Lung (tissue), 11 donors: ENCODE measurements at regions not wholly inside any gene's neighbourhood (a gene's known extent, or its start where the extent isn't known, plus 50 kb on each side); places are given as distances from the start of the nearest gene placed in this dataset.

Source experiments
- ATAC-seq: fragments of 200-7000 bp; cut with Tn5 transposase; one replicate; pipeline ENCODE4 v1.9.1; 2020; ENCODE audit warnings: moderate number of reproducible peaks; ENCODE audit not compliant: insufficient read depth, low FRiP score
- DNase-seq, 3 donors: peaks; one replicate each; pipeline ENCODE4 v3.0.0-alpha.2; 2013 to 2017
- H3K27ac ChIP-seq, 2 donors: one replicate each; pipeline ENCODE4 v1.5.1; 2013; ENCODE audit warnings: mild to moderate bottlenecking in 2 of 2, moderate library complexity in 2 of 2, control low read depth in 1 of 2, inconsistent platforms in 1 of 2, low read depth in 1 of 2, low read length in 1 of 2
- H3K27me3 ChIP-seq, 3 donors: one replicate each; pipeline ENCODE4 v1.5.1; 2013; ENCODE audit warnings: low read length in 2 of 3; ENCODE audit not compliant: control insufficient read depth in 3 of 3, insufficient read depth in 3 of 3
- H3K36me3 ChIP-seq, 4 donors: one replicate each; pipeline ENCODE4 v1.5.1; 2013; ENCODE audit warnings: low read length in 4 of 4, mild to moderate bottlenecking in 1 of 4, moderate library complexity in 1 of 4; ENCODE audit not compliant: control insufficient read depth in 4 of 4, insufficient read depth in 4 of 4
- H3K4me1 ChIP-seq, 5 donors: one replicate each; pipeline ENCODE4 v1.5.1; 2013; ENCODE audit warnings: low read length in 5 of 5, mild to moderate bottlenecking in 2 of 5, moderate library complexity in 1 of 5; ENCODE audit not compliant: control insufficient read depth in 5 of 5, insufficient read depth in 5 of 5
- H3K4me3 ChIP-seq: one replicate; pipeline ENCODE4 v1.5.1; 2013; ENCODE audit warnings: mild to moderate bottlenecking, control low read depth, moderate library complexity
- H3K9ac ChIP-seq, 2 donors: one replicate each; pipeline ENCODE4 v1.5.1; 2013; ENCODE audit warnings: low read length in 2 of 2, control low read depth in 1 of 2; ENCODE audit not compliant: insufficient read depth in 1 of 2
- H3K9me3 ChIP-seq, 4 donors: one replicate each; pipeline ENCODE4 v1.5.1; 2013; ENCODE audit warnings: low read length in 3 of 4, mild to moderate bottlenecking in 1 of 4, moderate library complexity in 1 of 4; ENCODE audit not compliant: control insufficient read depth in 4 of 4, insufficient read depth in 3 of 4
- CTCF ChIP-seq: IDR thresholded peaks from 2 replicates; pipeline ENCODE4 v1.5.1; 2012; ENCODE audit warnings: mild to moderate bottlenecking; ENCODE audit errors: control extremely low read depth, extremely low read depth
- WGBS, 2 donors: extraction: QIAGEN DNeasy Blood & Tissue Kit; methylation state at CpG; one replicate each; pipeline ENCODE4 v1.1.7; 2013; 5-methylcytosine and 5-hydroxymethylcytosine counted together
- donor health status: control.
- donor health status: control.
- donor health status: Bipolar disorder and iron deficiency.
- donor health status: healthy.
- donor health status: DM: yes; HTN: yes; CAD: no.

- no peak for TF ChIP-seq CTCF
- no peak overlapping the region for H3K4me3 ChIP-seq
Measured at GRCh38 chr13:66021846-66022245, 1208.3 kb downstream of the PCDH9 start.

GRCh38 chr13:66014771-66015170 lies 1215.4 kb downstream of the PCDH9 start:
- WGBS, 2 donors, result 58 to 60% methylated on average over 1 of the region's 1 CpG
- Histone ChIP-seq H3K36me3 (no peaks in the 10 kb centered on the region), H3K4me1 (no peaks in the 10 kb centered on the region), H3K9me3 (no peaks in the 10 kb centered on the region), H3K27me3 (no peaks in the 10 kb centered on the region), H3K27ac (no peak overlapping the region), H3K4me3 (no peak overlapping the region), H3K9ac (no peak overlapping the region)
- no peak for TF ChIP-seq CTCF
- DNase-seq (no peak), ATAC-seq (no peak)

More at GRCh38 chr13:66021846-66022245, 1208.3 kb downstream of the PCDH9 start:
- 72 to 80% methylated on average over 1 of the region's 1 CpG for WGBS, 2 donors
- Histone ChIP-seq H3K4me1 (no peaks in the 10 kb centered on the region), H3K36me3 (no peaks in the 10 kb centered on the region), H3K27ac (no peak overlapping the region), H3K27me3 (no peaks in the 10 kb centered on the region), H3K9me3 (no peaks in the 10 kb centered on the region), H3K9ac (no peak overlapping the region)
- DNase-seq (no peak), ATAC-seq (no peak)

DNA sequence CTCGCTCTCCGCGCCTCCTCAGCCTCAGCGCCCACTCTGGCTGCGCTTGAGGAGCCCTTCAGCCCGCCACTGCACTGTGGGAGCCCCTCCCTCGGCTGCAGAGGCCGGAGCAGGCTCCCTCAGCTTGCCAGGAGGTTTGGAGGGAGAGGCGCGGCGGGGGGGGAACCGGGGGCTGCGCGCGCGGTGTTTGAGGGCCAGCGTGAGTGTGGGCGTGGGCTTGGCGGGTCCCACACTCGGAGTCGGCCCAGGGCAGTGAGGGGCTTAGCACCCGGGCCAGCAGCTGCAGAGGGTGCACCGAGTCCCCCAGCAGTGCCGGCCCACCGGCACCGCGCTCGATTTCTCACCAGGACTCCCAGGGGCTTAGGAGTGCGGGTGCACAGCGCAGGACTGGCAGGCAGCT lies 1220.9 kb downstream of the PCDH9 start:
- DNase-seq, result no peak
- H3K9me3 ChIP-seq, result no peaks in the 10 kb centered on the region
- H3K4me1 ChIP-seq, result no peaks in the 10 kb centered on the region
- ATAC-seq, result no peak
- H3K4me3 ChIP-seq, result no peak overlapping the region
- WGBS, 2 donors, result 90 to 97% methylated on average over 30 of the region's 30 CpGs
- no peak overlapping the region for H3K9ac ChIP-seq
- H3K36me3 ChIP-seq, result no peaks in the 10 kb centered on the region
- no peak for TF ChIP-seq CTCF
- H3K27me3 ChIP-seq, result no peaks in the 10 kb centered on the region
- no peak overlapping the region for H3K27ac ChIP-seq

DNA sequence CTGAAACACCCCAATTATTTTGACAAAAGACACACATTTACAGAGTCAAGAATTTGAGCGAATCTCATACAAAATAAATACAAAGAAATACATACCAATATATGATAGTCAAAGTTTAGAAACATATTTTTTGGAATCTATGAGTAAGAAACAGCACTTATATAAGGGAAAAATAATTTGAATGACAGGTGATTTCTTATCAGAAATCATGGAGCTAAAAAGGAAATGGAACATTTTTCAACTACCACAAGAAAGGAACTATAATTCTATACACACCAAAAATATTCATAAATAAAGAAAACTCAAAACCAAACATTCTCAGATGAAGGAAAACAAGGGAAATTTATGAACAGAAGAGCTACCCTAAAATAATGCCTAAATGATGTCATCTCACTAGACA lies 1226.6 kb downstream of the PCDH9 start:
- Histone ChIP-seq H3K4me3 (no peak overlapping the region), H3K9me3 (peaks cover 0 to 3% (median 0%) of the 10 kb centered on the region in 4 donors), H3K27ac (no peak overlapping the region), H3K4me1 (no peaks in the 10 kb centered on the region), H3K27me3 (no peaks in the 10 kb centered on the region), H3K36me3 (no peaks in the 10 kb centered on the region), H3K9ac (no peak overlapping the region)
- WGBS, 2 donors, result 64 to 92% methylated on average over 1 of the region's 1 CpG
- DNase-seq (no peak), ATAC-seq (no peak)
- no peak for TF ChIP-seq CTCF
